Duodenal mucosa (tissue), 2 donors: ENCODE measurements at regions not wholly inside any gene's neighbourhood (a gene's known extent, or its start where the extent isn't known, plus 50 kb on each side); places are given as distances from the start of the nearest gene placed in this dataset.
"Not testable (repeated sequence)": the region's sequence is repeated elsewhere in the genome, so short reads cannot be mapped to it uniquely, and the experiment has no call there.

ENCODE experiments used
- H3K27ac ChIP-seq: one replicate; pipeline ENCODE4 v1.7.0; 2013; ENCODE audit warnings: low read depth, low read length
- H3K27me3 ChIP-seq, 2 donors: one replicate each; pipeline ENCODE4 v1.7.0; 2013; ENCODE audit warnings: low read length in 2 of 2, control low read depth in 1 of 2; ENCODE audit not compliant: insufficient read depth in 2 of 2, control insufficient read depth in 1 of 2
- H3K36me3 ChIP-seq, 2 donors: one replicate each; pipeline ENCODE4 v1.7.0; 2013; ENCODE audit warnings: low read length in 2 of 2, control low read depth in 1 of 2; ENCODE audit not compliant: insufficient read depth in 2 of 2, control insufficient read depth in 1 of 2
- H3K4me1 ChIP-seq, 2 donors: one replicate each; pipeline ENCODE4 v1.7.0; 2013; ENCODE audit warnings: low read length in 2 of 2, control low read depth in 1 of 2; ENCODE audit not compliant: insufficient read depth in 2 of 2, control insufficient read depth in 1 of 2
- H3K4me3 ChIP-seq, 2 donors: one replicate each; pipeline ENCODE4 v1.7.0; 2013; ENCODE audit warnings: low read length in 2 of 2, low read depth in 1 of 2
- H3K9ac ChIP-seq, 2 donors: one replicate each; pipeline ENCODE4 v1.7.0; 2013; ENCODE audit warnings: low read length in 2 of 2, low read depth in 1 of 2
- H3K9me3 ChIP-seq, 2 donors: one replicate each; pipeline ENCODE4 v1.7.0; 2013; ENCODE audit warnings: low read length in 2 of 2, control low read depth in 1 of 2; ENCODE audit not compliant: control insufficient read depth in 1 of 2

DNA sequence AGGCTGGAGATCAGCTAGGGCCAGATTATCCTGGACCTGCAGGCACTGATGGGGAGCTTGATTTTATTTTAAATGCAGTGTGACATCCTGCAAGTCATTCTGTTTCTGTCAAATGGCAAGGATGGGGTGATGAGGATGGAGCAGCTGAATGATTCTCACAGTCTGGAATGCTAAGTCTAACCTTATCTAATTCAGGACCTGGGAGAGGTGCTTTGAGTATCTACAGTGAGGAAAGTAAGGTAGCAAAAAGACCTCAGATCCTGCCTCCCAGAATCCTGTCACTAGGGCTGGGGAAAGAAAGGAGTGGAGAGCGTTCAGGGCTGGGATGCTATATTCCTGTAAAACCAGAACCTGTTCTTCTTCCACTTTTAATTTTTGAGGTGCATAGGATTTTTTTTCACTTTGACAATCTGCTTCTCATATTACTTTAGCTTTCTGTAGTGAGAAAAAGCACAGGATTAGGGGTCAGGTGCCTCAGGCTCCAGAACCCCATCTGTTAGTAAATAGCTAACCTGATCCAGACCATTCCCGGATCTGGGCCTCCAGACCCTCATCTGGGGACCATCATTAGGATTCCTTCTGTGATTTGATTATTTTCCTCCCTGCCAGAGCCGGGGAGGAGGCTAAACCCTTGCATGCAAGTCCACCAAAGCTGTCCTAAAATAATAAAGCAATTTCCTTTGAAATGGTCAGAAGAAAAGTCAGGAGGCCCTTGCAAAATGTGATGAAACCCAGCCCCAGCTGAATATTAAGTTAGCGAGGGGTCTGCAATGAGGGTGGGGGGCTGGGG is 54.7 kb downstream of the ASCL1 start:
- H3K27me3 ChIP-seq: no peaks in the 10 kb centered on the region
- no peak overlapping the region for H3K9ac ChIP-seq
- no peaks in the 10 kb centered on the region for H3K4me1 ChIP-seq
- no peaks in the 10 kb centered on the region for H3K36me3 ChIP-seq
- no peaks in the 10 kb centered on the region for H3K9me3 ChIP-seq
- no peak overlapping the region for H3K27ac ChIP-seq
- H3K4me3 ChIP-seq: no peak overlapping the region

DNA sequence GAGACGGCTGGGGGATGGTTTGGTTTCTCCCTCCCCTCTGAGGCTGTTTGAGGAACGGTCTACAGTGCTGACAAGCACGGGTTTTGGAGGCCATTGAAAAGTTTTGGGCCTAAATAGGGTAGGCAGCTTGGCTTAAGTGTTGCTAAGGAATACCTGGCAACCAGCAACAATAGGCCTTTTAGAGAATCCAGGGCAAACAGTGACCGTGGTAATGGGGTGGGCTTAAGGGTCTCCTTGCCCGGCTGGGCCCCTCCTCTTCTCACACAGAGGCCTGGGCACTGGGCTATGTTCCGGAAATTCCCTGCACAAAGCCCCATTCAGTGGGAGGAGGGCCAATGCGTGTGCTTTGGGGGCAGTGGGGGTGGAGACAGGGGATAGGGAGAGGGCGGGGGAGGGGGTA is 55.4 kb downstream of the ASCL1 start:
- Histone ChIP-seq H3K27ac (no peak overlapping the region), H3K36me3 (no peaks in the 10 kb centered on the region), H3K27me3 (no peaks in the 10 kb centered on the region), H3K9ac (no peak overlapping the region), H3K4me1 (no peaks in the 10 kb centered on the region), H3K9me3 (no peaks in the 10 kb centered on the region), H3K4me3 (no peak overlapping the region)

DNA sequence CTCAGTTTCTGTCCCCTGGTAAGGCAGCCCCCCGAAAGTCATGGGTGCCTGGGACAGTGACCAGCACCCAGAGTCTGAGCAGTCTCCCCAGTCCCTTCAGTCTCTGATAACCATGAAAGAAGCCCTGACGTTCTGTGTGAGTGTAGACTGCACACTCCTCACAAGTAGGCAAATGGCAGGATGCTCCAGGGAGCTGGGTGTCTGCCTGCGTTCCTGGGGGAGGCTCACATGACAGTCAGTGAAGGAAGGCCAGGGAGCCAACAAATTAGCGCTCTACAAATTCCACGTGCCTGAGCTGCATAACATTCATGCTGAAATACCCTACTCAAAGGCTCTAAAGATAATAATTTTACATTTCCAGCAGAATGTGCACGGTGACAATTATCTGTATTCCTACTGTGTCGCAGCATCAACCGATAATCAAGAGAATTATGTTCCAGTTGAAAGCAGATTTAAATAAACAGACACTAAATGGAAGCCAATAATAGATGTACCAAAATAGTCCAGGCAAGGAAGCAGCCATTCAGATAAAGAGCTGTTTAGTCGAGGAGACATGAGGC is 56.3 kb downstream of the ASCL1 start:
- no peak overlapping the region for H3K9ac ChIP-seq
- H3K4me3 ChIP-seq: no peak overlapping the region
- H3K4me1 ChIP-seq: no peaks in the 10 kb centered on the region
- no peak overlapping the region for H3K27ac ChIP-seq
- no peaks in the 10 kb centered on the region for H3K36me3 ChIP-seq
- no peaks in the 10 kb centered on the region for H3K9me3 ChIP-seq
- no peaks in the 10 kb centered on the region for H3K27me3 ChIP-seq

DNA sequence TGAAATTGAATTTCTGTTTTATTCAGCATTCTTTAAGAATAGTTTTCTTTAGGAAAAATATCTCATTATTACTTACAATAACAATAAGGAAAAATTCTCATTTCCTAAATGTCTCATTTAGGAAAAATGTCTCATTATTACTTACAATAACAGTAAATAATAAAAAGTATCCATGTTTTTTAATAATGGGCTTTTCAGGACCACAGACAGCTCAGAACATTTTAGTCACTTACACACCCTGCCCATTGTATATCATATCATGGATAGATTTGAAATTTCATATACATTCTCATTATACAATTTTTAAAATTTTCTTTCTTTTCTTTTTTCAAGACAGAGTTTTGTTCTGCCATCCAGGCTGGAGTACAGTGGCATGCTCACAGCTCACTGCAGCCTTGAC is 58.9 kb downstream of the ASCL1 start:
- no peaks in the 10 kb centered on the region for H3K9me3 ChIP-seq
- no peak overlapping the region for H3K27ac ChIP-seq
- H3K4me1 ChIP-seq: no peaks in the 10 kb centered on the region
- no peaks in the 10 kb centered on the region for H3K36me3 ChIP-seq
- H3K4me3 ChIP-seq: no peak overlapping the region
- no peaks in the 10 kb centered on the region for H3K27me3 ChIP-seq
- no peak overlapping the region for H3K9ac ChIP-seq

- no peak overlapping the region for H3K9ac ChIP-seq
- H3K36me3 ChIP-seq: no peaks in the 10 kb centered on the region
- no peaks in the 10 kb centered on the region for H3K27me3 ChIP-seq
- no peaks in the 10 kb centered on the region for H3K9me3 ChIP-seq
- no peak overlapping the region for H3K4me3 ChIP-seq
- no peaks in the 10 kb centered on the region for H3K4me1 ChIP-seq
- no peak overlapping the region for H3K27ac ChIP-seq
Measured at GRCh38 chr12:103020839-103021238, 63.4 kb downstream of the ASCL1 start.

DNA sequence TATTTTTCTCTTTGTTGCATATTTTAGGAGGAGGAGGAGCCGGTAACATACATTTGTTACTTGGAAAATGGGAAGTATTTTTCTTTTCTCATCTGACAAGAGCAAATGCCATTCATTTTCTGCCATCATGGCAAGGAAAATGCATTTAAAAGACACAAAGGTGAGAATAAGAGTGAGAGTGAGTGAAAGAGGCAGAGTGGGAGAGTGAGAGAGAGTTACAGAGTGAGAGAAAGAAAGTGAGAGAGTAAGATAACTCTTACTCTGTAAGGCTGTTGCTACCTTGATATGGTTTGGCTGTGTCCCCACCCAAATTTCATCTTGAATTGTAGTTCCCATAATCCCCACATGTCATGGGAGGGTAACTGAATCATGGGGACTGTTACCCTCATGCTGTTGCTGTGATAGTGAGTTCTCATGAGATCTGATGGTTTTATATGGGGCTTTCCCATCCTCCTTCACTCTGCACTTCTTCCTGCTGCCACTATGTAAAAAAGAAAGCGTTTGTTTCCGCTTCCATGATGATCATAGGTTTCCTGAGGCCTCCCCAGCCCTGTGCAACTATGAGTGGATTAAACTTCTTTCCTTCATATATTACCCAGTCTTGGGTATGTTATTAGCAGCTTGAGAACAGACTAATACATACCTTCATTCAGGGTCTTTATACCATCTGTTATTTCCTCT is 64.2 kb downstream of the ASCL1 start:
- H3K27ac ChIP-seq: no peak overlapping the region
- no peak overlapping the region for H3K4me3 ChIP-seq
- H3K4me1 ChIP-seq: no peaks in the 10 kb centered on the region
- H3K36me3 ChIP-seq: no peaks in the 10 kb centered on the region
- no peaks in the 10 kb centered on the region for H3K9me3 ChIP-seq
- no peak overlapping the region for H3K9ac ChIP-seq
- H3K27me3 ChIP-seq: no peaks in the 10 kb centered on the region

DNA sequence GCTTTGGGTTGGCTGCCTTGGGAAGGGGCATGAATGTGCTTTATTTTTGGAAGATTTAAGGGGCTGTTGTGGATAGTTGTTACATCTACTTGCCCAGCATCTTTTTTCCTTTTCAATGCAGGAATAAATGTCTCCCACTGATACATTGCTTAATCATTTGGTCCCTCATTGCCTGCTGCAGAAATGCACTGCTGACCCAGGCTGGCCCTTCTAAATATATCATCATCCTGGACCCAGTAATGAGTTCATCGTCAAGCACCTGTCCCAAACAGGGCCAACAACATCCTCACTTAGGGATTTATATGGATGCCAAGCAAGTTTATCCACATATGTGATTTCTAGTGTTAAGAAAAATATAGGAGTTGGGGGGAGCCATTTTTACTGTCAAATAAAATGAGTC is 67.2 kb downstream of the ASCL1 start:
- Histone ChIP-seq H3K36me3 (no peaks in the 10 kb centered on the region), H3K9ac (no peak overlapping the region), H3K27ac (no peak overlapping the region), H3K4me1 (no peaks in the 10 kb centered on the region), H3K4me3 (no peak overlapping the region), H3K9me3 (no peaks in the 10 kb centered on the region), H3K27me3 (no peaks in the 10 kb centered on the region)

DNA sequence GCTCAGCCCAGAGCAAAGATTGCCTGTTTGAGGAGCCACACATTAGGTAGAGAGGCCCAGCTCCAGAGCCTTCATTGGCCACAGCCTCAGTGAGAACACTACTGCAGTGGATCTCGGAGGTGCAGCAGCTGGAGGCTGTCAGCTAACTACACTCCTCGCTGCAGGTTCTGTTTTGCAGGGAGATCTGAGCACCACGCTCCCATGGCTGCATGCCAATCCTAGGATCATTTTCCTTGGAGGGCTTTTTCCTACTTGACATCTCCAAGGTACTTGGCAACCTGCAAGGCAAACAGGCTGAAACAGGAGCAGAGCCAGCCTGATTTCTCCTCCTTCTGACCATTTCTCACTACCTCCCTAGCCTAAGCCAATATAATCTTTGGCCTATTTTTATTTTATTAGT is 69.2 kb downstream of the ASCL1 start:
- not testable (repeated sequence) for H3K9me3 ChIP-seq, H3K4me3 ChIP-seq, H3K9ac ChIP-seq, H3K27ac ChIP-seq, H3K27me3 ChIP-seq, H3K4me1 ChIP-seq, H3K36me3 ChIP-seq

GRCh38 chr12:103028881-103029639 is 71.6 kb downstream of the ASCL1 start:
- no peaks in the 10 kb centered on the region for H3K9me3 ChIP-seq
- H3K27me3 ChIP-seq: no peaks in the 10 kb centered on the region
- H3K4me1 ChIP-seq: no peaks in the 10 kb centered on the region
- no peak overlapping the region for H3K4me3 ChIP-seq
- no peak overlapping the region for H3K27ac ChIP-seq
- no peak overlapping the region for H3K9ac ChIP-seq
- no peaks in the 10 kb centered on the region for H3K36me3 ChIP-seq
